ENCODE measurements at regions not wholly inside any gene's neighbourhood (a gene's known extent, or its start where the extent isn't known, plus 50 kb on each side); places are given as distances from the start of the nearest gene placed in this dataset.

- no TSS peak for BruUV-seq (replicated peaks)
- DNase-seq (ENCODE audit: low read depth, low spot score) (no peak), FAIRE-seq (no peak)
- peaks cover 5% of the 10 kb centered on the region for H3K4me1 ChIP-seq (ENCODE audit: control insufficient read depth, extremely low read depth, insufficient read depth, low read length)
- dilution Hi-C loops (cut with MboI; ENCODE audit: extremely low pct_ligation_motif_present, low sequenced_read_pairs) = no loop called here
- no peak overlapping the region for H3K4me2 ChIP-seq (ENCODE audit: insufficient read depth, low read length)
- H3K79me2 ChIP-seq (ENCODE audit: control insufficient read depth, insufficient read depth, low read length) = no peaks in the 10 kb centered on the region
- H3K4me3 ChIP-seq (replicated peaks in 1 of 3; ENCODE audit: insufficient read depth in 1 of 3, low read depth in 1 of 3, low read length in 3 of 3) = no peak overlapping the region
- H4K20me1 ChIP-seq (replicated peaks; ENCODE audit: control insufficient read depth, extremely low read depth, insufficient read depth, low read length) = no peaks in the 10 kb centered on the region
- intact Hi-C loops (cut with micrococcal nuclease) = no loop called here
- no peak overlapping the region for H2AFZ ChIP-seq (ENCODE audit: low read depth, low read length)
- no peaks in the 10 kb centered on the region for H3K9me1 ChIP-seq (replicated peaks; ENCODE audit: control insufficient read depth, extremely low read depth, insufficient read depth, low read length)
- no peaks in the 10 kb centered on the region for H3K36me3 ChIP-seq (ENCODE audit: control insufficient read depth in 2 of 2, extremely low read depth in 1 of 2, insufficient read depth in 2 of 2, low read length in 2 of 2)
- no peak for TF ChIP-seq MYC (IDR thresholded peaks at IDR 0.05; ENCODE audit: low read depth, low read length)
- TF ChIP-seq POLR2AphosphoS5 (IDR thresholded peaks at IDR 0.05; ENCODE audit: insufficient read depth, low read depth, low read length) = no peak
- TF ChIP-seq, protein P1, sequence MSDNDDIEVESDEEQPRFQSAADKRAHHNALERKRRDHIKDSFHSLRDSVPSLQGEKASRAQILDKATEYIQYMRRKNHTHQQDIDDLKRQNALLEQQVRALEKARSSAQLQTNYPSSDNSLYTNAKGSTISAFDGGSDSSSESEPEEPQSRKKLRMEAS (IDR thresholded peaks at IDR 0.05; ENCODE audit: insufficient read depth, insufficient read length) = no peak
- TF ChIP-seq, protein P2, sequence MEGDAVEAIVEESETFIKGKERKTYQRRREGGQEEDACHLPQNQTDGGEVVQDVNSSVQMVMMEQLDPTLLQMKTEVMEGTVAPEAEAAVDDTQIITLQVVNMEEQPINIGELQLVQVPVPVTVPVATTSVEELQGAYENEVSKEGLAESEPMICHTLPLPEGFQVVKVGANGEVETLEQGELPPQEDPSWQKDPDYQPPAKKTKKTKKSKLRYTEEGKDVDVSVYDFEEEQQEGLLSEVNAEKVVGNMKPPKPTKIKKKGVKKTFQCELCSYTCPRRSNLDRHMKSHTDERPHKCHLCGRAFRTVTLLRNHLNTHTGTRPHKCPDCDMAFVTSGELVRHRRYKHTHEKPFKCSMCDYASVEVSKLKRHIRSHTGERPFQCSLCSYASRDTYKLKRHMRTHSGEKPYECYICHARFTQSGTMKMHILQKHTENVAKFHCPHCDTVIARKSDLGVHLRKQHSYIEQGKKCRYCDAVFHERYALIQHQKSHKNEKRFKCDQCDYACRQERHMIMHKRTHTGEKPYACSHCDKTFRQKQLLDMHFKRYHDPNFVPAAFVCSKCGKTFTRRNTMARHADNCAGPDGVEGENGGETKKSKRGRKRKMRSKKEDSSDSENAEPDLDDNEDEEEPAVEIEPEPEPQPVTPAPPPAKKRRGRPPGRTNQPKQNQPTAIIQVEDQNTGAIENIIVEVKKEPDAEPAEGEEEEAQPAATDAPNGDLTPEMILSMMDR (IDR thresholded peaks at IDR 0.05; ENCODE audit: extremely low read depth in 1 of 2, insufficient read depth in 1 of 2, low read depth in 1 of 2, low read length in 2 of 2) = no peak
- no peak for TF ChIP-seq POLR2A (IDR thresholded peaks at IDR 0.05; ENCODE audit: low read depth, low read length)
- TF ChIP-seq EZH2 (IDR thresholded peaks at IDR 0.05; ENCODE audit: borderline replicate concordance, low read depth, low read length, severe bottlenecking) = no peak
- no peak for TF ChIP-seq GATA2 (IDR thresholded peaks at IDR 0.05; ENCODE audit: insufficient read depth, insufficient read length, low read depth, low read length)
- no peak for TF ChIP-seq FOS (IDR thresholded peaks at IDR 0.05; ENCODE audit: borderline replicate concordance, insufficient read depth, low read length)
- no peak for TF ChIP-seq JUN (IDR thresholded peaks at IDR 0.05; ENCODE audit: borderline replicate concordance, insufficient read depth, insufficient read length, low read depth)
- no peak overlapping the region for H3K9ac ChIP-seq (replicated peaks; ENCODE audit: extremely low read depth, insufficient read depth, low read length)
- ChIA-PET CTCF (no interaction called here), POLR2A (no interaction called here)
- H3K27me3 ChIP-seq (ENCODE audit: control insufficient read depth in 2 of 2, insufficient read depth in 2 of 2, low read length in 2 of 2) = no peaks in the 10 kb centered on the region
- H3K9me3 ChIP-seq (replicated peaks; ENCODE audit: control insufficient read depth, insufficient read depth, low read length) = no peaks in the 10 kb centered on the region
- no peak overlapping the region for H3K27ac ChIP-seq (ENCODE audit: insufficient read depth, low read depth, low read length)
Observed at GRCh38 chr3:177837951-177838655, 640.8 kb upstream of the TBL1XR1 start.
